ENCODE measurements at regions not wholly inside any gene's neighbourhood (a gene's known extent, or its start where the extent isn't known, plus 50 kb on each side); places are given as distances from the start of the nearest gene placed in this dataset.

GRCh38 chr2:65856423-65856822 is 424.0 kb upstream of the SPRED2 start:
- TF ChIP-seq CTCF (IDR thresholded peaks at IDR 0.05) (no peak), POLR2A (IDR thresholded peaks at IDR 0.05) (no peak), EP300 (IDR thresholded peaks at IDR 0.05) (no peak), POLR2AphosphoS5 (IDR thresholded peaks at IDR 0.05) (no peak)

All from suprapubic skin (tissue), 4 donors.